ENCODE measurements at regions not wholly inside any gene's neighbourhood (a gene's known extent, or its start where the extent isn't known, plus 50 kb on each side); places are given as distances from the start of the nearest gene placed in this dataset.
"Not testable (repeated sequence)": the region's sequence is repeated elsewhere in the genome, so short reads cannot be mapped to it uniquely, and the experiment has no call there.

DNA sequence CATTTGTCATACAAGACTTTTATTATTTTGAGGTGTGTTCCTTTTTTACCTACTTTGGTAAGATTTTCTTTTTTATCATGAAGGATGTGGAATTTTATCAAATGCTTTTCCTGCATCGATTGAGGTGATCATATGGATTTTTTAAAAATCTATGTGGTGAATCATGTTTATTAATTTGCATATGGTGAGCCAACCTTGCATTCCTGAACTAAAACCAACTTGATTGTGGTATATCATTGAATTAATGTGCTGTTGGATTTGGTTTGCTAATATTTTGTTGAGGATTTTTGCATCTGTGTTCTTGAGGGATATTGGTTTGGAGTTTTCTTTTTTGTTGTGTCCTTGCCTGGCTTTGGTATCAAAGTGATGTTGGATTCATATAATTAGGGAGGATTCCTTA is 848.1 kb upstream of the EYS start:
- Histone ChIP-seq H3K4me3 (ENCODE audit: low read length in 2 of 2) (no peak overlapping the region), H3K36me3 (ENCODE audit: control insufficient read depth in 2 of 2, insufficient read depth in 2 of 2, low read length in 2 of 2) (no peaks in the 10 kb centered on the region), H3K4me1 (ENCODE audit: control insufficient read depth, insufficient read depth, low read length) (no peaks in the 10 kb centered on the region), H3K9ac (ENCODE audit: low read length in 2 of 2) (no peak overlapping the region), H3K9me3 (ENCODE audit: control insufficient read depth in 2 of 2, low read length in 2 of 2) (no peaks in the 10 kb centered on the region), H3K27ac (ENCODE audit: low read length) (no peak overlapping the region), H3K27me3 (ENCODE audit: control insufficient read depth in 1 of 2, insufficient read depth in 2 of 2, low read length in 2 of 2) (no peaks in the 10 kb centered on the region)

- Histone ChIP-seq H3K27me3 (ENCODE audit: control insufficient read depth in 1 of 2, insufficient read depth in 2 of 2, low read length in 2 of 2) (no peaks in the 10 kb centered on the region), H3K4me3 (ENCODE audit: low read length in 2 of 2) (no peak overlapping the region), H3K4me1 (ENCODE audit: control insufficient read depth, insufficient read depth, low read length) (no peaks in the 10 kb centered on the region), H3K36me3 (ENCODE audit: control insufficient read depth in 2 of 2, insufficient read depth in 2 of 2, low read length in 2 of 2) (no peaks in the 10 kb centered on the region), H3K27ac (ENCODE audit: low read length) (no peak overlapping the region), H3K9ac (ENCODE audit: low read length in 2 of 2) (no peak overlapping the region), H3K9me3 (ENCODE audit: control insufficient read depth in 2 of 2, low read length in 2 of 2) (no peaks in the 10 kb centered on the region)
Observed at GRCh38 chr6:66553441-66553840, 846.4 kb upstream of the EYS start.

DNA sequence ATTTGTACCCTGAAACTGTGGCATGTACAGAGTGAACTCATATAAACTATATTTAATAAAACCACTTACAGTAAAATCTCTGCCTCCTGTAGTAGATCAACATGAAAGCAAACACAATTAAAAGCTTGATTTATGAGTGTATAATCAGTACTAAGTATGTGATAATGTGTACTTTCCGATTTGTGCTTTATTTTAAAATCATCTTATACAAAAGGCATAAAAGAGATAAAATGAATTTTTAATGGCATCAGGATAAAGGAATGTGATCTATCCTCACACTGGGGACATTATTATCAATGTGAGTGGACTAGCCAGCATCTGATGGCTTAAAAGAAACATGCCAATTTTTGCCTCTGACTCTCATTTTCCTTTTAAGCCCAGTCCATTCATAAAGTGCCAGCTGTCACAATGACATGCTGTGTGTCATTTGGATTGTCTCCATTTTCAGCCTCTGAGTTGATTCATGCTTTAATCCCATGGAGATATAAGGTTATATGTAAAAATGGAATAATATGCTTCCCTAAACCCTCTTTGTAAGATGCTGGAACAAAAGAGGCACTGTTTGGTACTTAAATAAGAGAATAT is 831.6 kb upstream of the EYS start:
- no peak overlapping the region for H3K9ac ChIP-seq (ENCODE audit: low read length in 2 of 2)
- H3K27ac ChIP-seq (ENCODE audit: low read length): no peak overlapping the region
- no peaks in the 10 kb centered on the region for H3K9me3 ChIP-seq (ENCODE audit: control insufficient read depth in 2 of 2, low read length in 2 of 2)
- H3K36me3 ChIP-seq (ENCODE audit: control insufficient read depth in 2 of 2, insufficient read depth in 2 of 2, low read length in 2 of 2): no peaks in the 10 kb centered on the region
- no peaks in the 10 kb centered on the region for H3K27me3 ChIP-seq (ENCODE audit: control insufficient read depth in 1 of 2, insufficient read depth in 2 of 2, low read length in 2 of 2)
- H3K4me1 ChIP-seq (ENCODE audit: control insufficient read depth, insufficient read depth, low read length): no peaks in the 10 kb centered on the region
- H3K4me3 ChIP-seq (ENCODE audit: low read length in 2 of 2): no peak overlapping the region

DNA sequence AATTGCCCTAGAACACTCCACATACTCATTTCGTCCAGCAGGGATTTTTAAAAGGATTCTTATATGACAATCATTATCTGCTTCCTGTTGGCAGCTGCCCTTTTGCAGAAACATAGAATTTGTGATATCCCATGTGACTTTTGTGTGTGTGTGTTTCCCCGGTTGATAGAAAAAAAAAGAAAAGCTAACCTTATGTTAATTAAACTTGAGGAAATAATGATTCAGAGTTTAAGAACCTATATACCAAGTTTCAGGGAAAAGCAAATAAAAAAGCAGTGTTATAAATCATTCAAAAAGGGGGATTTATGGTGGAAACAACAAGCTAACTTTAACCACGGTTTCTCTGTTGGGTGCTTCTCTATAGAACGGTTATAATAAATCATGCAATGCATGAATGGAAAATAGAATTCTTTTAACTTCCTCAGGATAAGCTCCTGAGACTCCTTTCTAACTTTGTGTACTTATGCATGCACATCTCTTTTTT is 826.9 kb upstream of the EYS start:
- Histone ChIP-seq H3K27me3 (ENCODE audit: control insufficient read depth in 1 of 2, insufficient read depth in 2 of 2, low read length in 2 of 2) (no peaks in the 10 kb centered on the region), H3K27ac (ENCODE audit: low read length) (no peak overlapping the region), H3K9ac (ENCODE audit: low read length in 2 of 2) (no peak overlapping the region), H3K4me3 (ENCODE audit: low read length in 2 of 2) (no peak overlapping the region), H3K9me3 (ENCODE audit: control insufficient read depth in 2 of 2, low read length in 2 of 2) (no peaks in the 10 kb centered on the region), H3K36me3 (ENCODE audit: control insufficient read depth in 2 of 2, insufficient read depth in 2 of 2, low read length in 2 of 2) (no peaks in the 10 kb centered on the region), H3K4me1 (ENCODE audit: control insufficient read depth, insufficient read depth, low read length) (no peaks in the 10 kb centered on the region)

DNA sequence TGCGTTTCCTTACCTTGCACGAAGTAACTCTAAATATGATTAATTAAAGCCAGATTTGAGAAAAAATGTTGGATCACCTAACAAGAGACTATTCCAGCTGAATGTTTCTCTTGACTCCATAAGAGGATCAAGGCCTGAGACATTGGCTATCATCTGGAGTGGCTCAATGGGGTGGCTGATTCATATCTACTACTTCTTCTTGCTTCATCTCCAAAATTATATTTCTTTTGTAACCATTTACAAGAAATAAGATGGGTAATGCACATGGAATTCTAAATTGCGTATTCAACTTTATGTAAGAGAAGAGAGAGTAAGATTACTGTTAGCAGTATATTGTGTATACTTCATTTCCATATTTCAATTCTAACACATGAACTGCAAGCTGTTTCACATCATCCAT is 819.0 kb upstream of the EYS start:
- Histone ChIP-seq H3K4me3 (ENCODE audit: low read length in 2 of 2) (no peak overlapping the region), H3K36me3 (ENCODE audit: control insufficient read depth in 2 of 2, insufficient read depth in 2 of 2, low read length in 2 of 2) (no peaks in the 10 kb centered on the region), H3K9me3 (ENCODE audit: control insufficient read depth in 2 of 2, low read length in 2 of 2) (no peaks in the 10 kb centered on the region), H3K9ac (ENCODE audit: low read length in 2 of 2) (no peak overlapping the region), H3K4me1 (ENCODE audit: control insufficient read depth, insufficient read depth, low read length) (no peaks in the 10 kb centered on the region), H3K27ac (ENCODE audit: low read length) (no peak overlapping the region), H3K27me3 (ENCODE audit: control insufficient read depth in 1 of 2, insufficient read depth in 2 of 2, low read length in 2 of 2) (no peaks in the 10 kb centered on the region)

GRCh38 chr6:66522864-66523263 is 815.8 kb upstream of the EYS start:
- Histone ChIP-seq H3K9ac (ENCODE audit: low read length in 2 of 2) (no peak overlapping the region), H3K27me3 (ENCODE audit: control insufficient read depth in 1 of 2, insufficient read depth in 2 of 2, low read length in 2 of 2) (no peaks in the 10 kb centered on the region), H3K4me3 (ENCODE audit: low read length in 2 of 2) (no peak overlapping the region), H3K4me1 (ENCODE audit: control insufficient read depth, insufficient read depth, low read length) (no peaks in the 10 kb centered on the region), H3K27ac (ENCODE audit: low read length) (no peak overlapping the region), H3K9me3 (ENCODE audit: control insufficient read depth in 2 of 2, low read length in 2 of 2) (no peaks in the 10 kb centered on the region), H3K36me3 (ENCODE audit: control insufficient read depth in 2 of 2, insufficient read depth in 2 of 2, low read length in 2 of 2) (no peaks in the 10 kb centered on the region)

- Histone ChIP-seq H3K27me3 (ENCODE audit: control insufficient read depth in 1 of 2, insufficient read depth in 2 of 2, low read length in 2 of 2) (no peaks in the 10 kb centered on the region), H3K4me1 (ENCODE audit: control insufficient read depth, insufficient read depth, low read length) (no peaks in the 10 kb centered on the region), H3K9me3 (ENCODE audit: control insufficient read depth in 2 of 2, low read length in 2 of 2) (no peaks in the 10 kb centered on the region), H3K4me3 (ENCODE audit: low read length in 2 of 2) (no peak overlapping the region), H3K9ac (ENCODE audit: low read length in 2 of 2) (no peak overlapping the region), H3K27ac (ENCODE audit: low read length) (no peak overlapping the region), H3K36me3 (ENCODE audit: control insufficient read depth in 2 of 2, insufficient read depth in 2 of 2, low read length in 2 of 2) (no peaks in the 10 kb centered on the region)
Observed at GRCh38 chr6:66516377-66516776, 809.4 kb upstream of the EYS start.

GRCh38 chr6:66508433-66508832 is 801.4 kb upstream of the EYS start:
- Histone ChIP-seq H3K9me3 (ENCODE audit: control insufficient read depth in 2 of 2, low read length in 2 of 2) (no peaks in the 10 kb centered on the region), H3K27me3 (ENCODE audit: control insufficient read depth in 1 of 2, insufficient read depth in 2 of 2, low read length in 2 of 2) (no peaks in the 10 kb centered on the region), H3K27ac (ENCODE audit: low read length) (no peak overlapping the region)

GRCh38 chr6:66499851-66500250 is 792.8 kb upstream of the EYS start:
- no peak overlapping the region for H3K4me3 ChIP-seq (ENCODE audit: low read length in 2 of 2)
- no peak overlapping the region for H3K9ac ChIP-seq (ENCODE audit: low read length in 2 of 2)
- H3K4me1 ChIP-seq (ENCODE audit: control insufficient read depth, insufficient read depth, low read length): no peaks in the 10 kb centered on the region
- no peak overlapping the region for H3K27ac ChIP-seq (ENCODE audit: low read length)
- no peaks in the 10 kb centered on the region for H3K27me3 ChIP-seq (ENCODE audit: control insufficient read depth in 1 of 2, insufficient read depth in 2 of 2, low read length in 2 of 2)
- no peaks in the 10 kb centered on the region for H3K9me3 ChIP-seq (ENCODE audit: control insufficient read depth in 2 of 2, low read length in 2 of 2)
- H3K36me3 ChIP-seq (ENCODE audit: control insufficient read depth in 2 of 2, insufficient read depth in 2 of 2, low read length in 2 of 2): no peaks in the 10 kb centered on the region

More at GRCh38 chr6:66508433-66508832, 801.4 kb upstream of the EYS start:
- Histone ChIP-seq H3K36me3 (ENCODE audit: control insufficient read depth in 2 of 2, insufficient read depth in 2 of 2, low read length in 2 of 2) (no peaks in the 10 kb centered on the region), H3K4me1 (ENCODE audit: control insufficient read depth, insufficient read depth, low read length) (no peaks in the 10 kb centered on the region), H3K9ac (ENCODE audit: low read length in 2 of 2) (no peak overlapping the region), H3K4me3 (ENCODE audit: low read length in 2 of 2) (no peak overlapping the region)

- no peaks in the 10 kb centered on the region for H3K36me3 ChIP-seq (ENCODE audit: control insufficient read depth in 2 of 2, insufficient read depth in 2 of 2, low read length in 2 of 2)
- H3K4me3 ChIP-seq (ENCODE audit: low read length in 2 of 2): no peak overlapping the region
- no peaks in the 10 kb centered on the region for H3K9me3 ChIP-seq (ENCODE audit: control insufficient read depth in 2 of 2, low read length in 2 of 2)
- H3K4me1 ChIP-seq (ENCODE audit: control insufficient read depth, insufficient read depth, low read length): no peaks in the 10 kb centered on the region
- no peak overlapping the region for H3K27ac ChIP-seq (ENCODE audit: low read length)
- H3K9ac ChIP-seq (ENCODE audit: low read length in 2 of 2): no peak overlapping the region
- H3K27me3 ChIP-seq (ENCODE audit: control insufficient read depth in 1 of 2, insufficient read depth in 2 of 2, low read length in 2 of 2): no peaks in the 10 kb centered on the region
Observed at GRCh38 chr6:66496659-66497058, 789.6 kb upstream of the EYS start.

GRCh38 chr6:66494643-66495042 is 787.6 kb upstream of the EYS start:
- not testable (repeated sequence) for H3K9me3 ChIP-seq (ENCODE audit: control insufficient read depth in 2 of 2, low read length in 2 of 2); H3K36me3 ChIP-seq (ENCODE audit: control insufficient read depth in 2 of 2, insufficient read depth in 2 of 2, low read length in 2 of 2); H3K4me3 ChIP-seq (ENCODE audit: low read length in 2 of 2); H3K4me1 ChIP-seq (ENCODE audit: control insufficient read depth, insufficient read depth, low read length); H3K27ac ChIP-seq (ENCODE audit: low read length); H3K27me3 ChIP-seq (ENCODE audit: control insufficient read depth in 1 of 2, insufficient read depth in 2 of 2, low read length in 2 of 2); H3K9ac ChIP-seq (ENCODE audit: low read length in 2 of 2)
